ENCODE measurements at regions not wholly inside any gene's neighbourhood (a gene's known extent, or its start where the extent isn't known, plus 50 kb on each side); places are given as distances from the start of the nearest gene placed in this dataset.
"Not testable (repeated sequence)": the region's sequence is repeated elsewhere in the genome, so short reads cannot be mapped to it uniquely, and the experiment has no call there.

GRCh38 chrX:92333194-92333593 is 554.0 kb downstream of the PCDH11X start:
- DNase-seq = not testable (repeated sequence)

GRCh38 chrX:92351065-92351464 is 571.9 kb downstream of the PCDH11X start:
- not testable (repeated sequence) for DNase-seq

- DNase-seq = no peak
Observed at GRCh38 chrX:92351511-92351910, 572.3 kb downstream of the PCDH11X start.

All from NCI-H146 (cell line).